Activated CD8-positive, alpha-beta memory T cell treated with anti-CD3 and anti-CD28 coated beads for 48 hours (primary cell): ENCODE measurements at regions not wholly inside any gene's neighbourhood (a gene's known extent, or its start where the extent isn't known, plus 50 kb on each side); places are given as distances from the start of the nearest gene placed in this dataset.
"Not testable (repeated sequence)": the region's sequence is repeated elsewhere in the genome, so short reads cannot be mapped to it uniquely, and the experiment has no call there.

Source experiments
- DNase-seq, 3 experiments: peaks; one replicate each; pipeline ENCODE4 v3.0.0-alpha.2; 2020; ENCODE audit warnings: low read depth in 2 of 3, low spot score in 2 of 3

DNA sequence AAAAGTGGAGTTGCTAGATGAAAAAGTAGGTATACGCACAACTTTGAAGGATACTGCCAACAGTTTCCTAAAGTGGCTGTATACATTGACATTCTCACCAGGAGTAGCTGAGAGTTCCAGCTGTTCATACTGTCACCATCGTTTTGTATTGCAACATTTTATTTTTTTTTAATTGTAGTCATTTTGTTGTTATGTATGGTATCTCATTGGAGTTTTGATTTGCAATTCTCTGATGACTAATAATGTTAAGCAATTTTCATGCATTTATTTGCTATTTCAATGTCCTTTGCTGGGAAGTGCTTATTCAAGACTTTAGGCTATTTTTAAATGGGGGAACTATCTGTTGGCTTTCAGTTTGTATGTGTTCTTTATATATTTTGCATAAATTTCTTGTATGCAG, 185.1 kb upstream of the TGFBR2 start:
- DNase-seq = no peak

GRCh38 chr3:30426293-30426993, 180.0 kb upstream of the TGFBR2 start:
- no peak for DNase-seq

- DNase-seq = no peak
Observed at GRCh38 chr3:30428251-30428650, 178.2 kb upstream of the TGFBR2 start.

- no peak for DNase-seq
Observed at GRCh38 chr3:30435861-30436331, 170.5 kb upstream of the TGFBR2 start.

GRCh38 chr3:30437171-30437601, 169.2 kb upstream of the TGFBR2 start:
- DNase-seq = no peak

DNA sequence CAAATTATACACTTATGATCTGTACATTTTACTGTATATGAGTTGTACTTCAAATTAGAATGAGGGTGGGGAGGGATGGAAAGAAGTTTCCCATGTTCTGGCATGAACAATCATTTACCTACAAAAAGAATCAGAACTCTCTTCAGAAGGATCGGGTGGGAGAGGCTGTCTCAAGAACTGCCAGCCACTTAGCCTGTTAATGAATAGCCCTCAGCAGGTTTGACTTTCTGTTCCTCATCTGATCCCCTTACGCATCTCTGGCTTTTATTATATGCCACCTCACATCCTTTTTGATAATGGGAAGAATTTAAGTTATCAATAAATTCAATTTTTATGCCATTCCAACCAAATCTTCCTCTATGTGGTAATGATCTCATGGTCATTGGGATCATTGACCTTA, 168.3 kb upstream of the TGFBR2 start:
- DNase-seq = no peak

DNA sequence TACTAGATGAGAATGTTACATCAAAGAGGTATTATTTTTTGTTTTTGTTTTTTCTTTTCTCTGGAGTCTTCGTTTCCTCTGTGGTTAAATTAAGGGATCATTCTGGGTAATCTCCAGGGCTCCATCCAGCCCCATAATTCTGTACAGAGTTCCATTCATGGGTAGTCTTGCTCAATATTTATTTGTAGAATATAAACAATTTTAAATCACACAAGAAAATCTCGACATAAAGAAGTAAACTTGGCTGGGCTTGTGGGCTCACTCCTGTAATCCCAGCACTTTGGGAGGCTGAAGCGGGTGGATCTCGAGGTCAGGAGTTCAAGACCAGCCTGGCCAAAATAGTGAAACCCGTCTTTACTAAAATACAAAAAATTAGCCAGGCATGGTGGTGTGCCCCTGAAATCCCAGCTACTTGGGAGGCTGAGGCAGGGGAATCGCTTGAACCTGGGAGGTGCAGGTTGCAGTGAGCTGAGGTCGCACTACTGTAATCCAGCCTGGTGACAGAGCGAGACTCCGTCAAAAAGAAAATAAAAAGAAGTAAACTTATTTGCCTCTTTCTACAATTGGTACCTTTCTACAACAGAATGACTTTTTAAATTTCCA, 166.8 kb upstream of the TGFBR2 start:
- DNase-seq = no peak

DNA sequence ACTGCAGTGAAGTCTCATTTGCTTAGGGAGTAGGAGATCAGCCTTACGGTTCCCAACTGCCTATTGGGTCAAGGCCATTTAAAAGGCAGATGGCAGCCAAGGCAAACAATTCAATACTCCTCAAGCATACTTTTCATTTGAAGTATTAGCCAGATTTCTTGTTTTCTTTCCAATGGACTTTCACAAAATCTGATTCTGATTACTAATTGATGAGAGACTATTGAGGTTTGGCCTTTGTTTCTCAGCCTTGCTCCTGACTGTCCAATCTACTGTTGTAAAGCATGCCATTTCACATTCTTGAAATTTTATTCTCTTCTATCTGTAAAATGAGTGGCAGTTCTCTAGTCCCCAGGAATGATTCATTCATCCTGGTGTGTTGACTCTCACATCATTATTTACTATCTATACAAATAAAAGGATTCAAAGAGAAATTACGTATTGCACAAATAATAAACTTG, 166.2 kb upstream of the TGFBR2 start:
- DNase-seq = no peak

DNA sequence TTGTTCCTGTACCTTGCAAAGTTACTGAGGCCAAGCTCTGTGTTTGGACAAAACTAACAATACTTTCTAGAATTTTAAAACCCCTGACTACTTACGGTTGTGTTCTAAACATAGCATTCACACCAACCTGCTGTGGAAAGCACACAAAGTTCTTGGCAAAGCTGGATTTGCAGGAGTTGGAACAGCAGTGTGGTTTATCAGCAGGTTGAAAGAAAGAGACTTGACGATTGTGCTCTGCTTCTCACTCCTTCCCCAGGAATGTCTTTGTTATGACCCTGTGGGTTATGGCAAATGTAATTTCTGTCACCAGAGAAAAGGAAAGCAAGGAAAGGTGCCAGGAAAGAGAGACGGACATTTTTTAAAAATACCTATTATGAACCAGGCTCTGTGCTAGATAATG, 165.5 kb upstream of the TGFBR2 start:
- no peak for DNase-seq

DNA sequence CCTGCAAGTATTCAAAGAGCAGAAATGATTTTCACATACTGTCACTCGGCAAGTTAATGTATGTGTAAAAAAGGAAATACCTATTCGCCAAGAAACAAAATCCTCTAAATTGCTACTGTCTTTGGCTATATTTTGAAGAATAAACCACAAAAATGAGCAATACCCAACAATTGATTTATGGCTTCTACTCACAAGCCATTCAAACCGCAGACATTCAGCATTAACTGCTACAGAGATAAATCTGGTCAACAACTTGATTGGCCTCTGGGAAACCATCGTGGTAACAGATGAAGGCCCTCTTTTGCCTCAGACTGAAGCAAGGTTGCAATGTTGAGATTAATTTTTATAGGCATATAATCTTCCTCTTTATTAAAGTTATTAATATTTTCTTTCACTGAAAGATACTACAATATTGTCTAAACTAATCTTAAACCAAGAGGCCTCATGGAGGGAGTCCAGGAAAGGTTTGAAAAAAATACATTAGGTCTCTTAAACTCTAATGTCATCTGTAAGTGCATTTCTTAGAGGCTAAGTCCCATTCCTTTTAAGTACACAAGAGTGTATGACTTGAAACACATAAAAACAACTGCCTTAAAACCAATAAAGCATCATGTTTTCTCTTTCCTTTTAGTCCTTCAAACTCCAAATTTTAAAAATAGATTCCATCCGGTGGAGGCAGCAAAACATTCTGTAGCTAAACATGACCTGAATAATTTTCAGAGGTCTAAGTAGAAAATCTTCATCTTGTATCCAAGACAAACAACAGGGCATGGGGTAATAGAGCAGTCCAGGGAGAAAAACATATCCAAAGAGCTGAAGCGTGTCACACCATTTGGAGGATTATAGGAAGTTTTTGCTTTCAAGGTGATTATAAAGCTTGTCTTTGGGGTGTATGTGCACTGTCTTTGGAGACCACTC, 162.4 kb upstream of the TGFBR2 start:
- no peak for DNase-seq

DNA sequence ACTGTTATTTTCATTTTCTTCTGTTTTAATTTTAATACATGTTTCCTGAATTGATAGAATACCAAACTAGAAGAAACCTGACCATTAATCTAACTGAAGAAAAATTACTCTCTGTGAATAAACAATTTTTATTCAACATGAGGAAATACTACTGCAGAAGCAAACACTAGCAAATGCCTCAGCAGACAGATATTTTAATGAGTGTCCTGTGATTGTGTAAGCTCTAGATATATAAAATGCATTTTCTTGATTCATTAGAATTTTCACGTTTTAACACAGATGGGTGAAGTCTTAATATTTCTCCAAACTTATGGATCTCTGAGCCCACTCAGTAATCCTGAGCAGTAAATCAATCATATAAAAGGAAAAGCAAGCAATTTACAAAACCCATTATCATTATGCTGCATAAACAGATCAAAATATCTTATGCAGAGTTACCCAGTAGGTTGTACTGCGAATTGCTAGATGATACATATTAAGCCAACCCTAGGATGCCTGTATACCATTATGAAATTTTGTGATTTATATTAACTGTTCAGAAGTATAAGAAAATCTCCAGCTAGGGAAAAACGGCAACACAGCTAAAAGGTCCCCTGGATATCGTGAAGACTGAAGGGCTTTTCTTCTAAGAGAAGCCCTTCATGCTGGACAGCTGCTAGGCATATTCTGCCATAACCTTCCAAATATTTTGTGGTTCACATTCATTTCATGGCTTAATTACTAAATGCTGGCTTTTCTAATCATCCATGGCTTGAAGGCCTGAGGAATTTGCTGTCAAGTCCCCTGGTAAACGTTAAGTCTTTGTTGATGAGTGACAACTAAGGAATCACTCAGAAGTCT, 157.7 kb upstream of the TGFBR2 start:
- DNase-seq = no peak

- no peak for DNase-seq
Observed at GRCh38 chr3:30449290-30449632, 157.1 kb upstream of the TGFBR2 start.

- DNase-seq = no peak
Observed at GRCh38 chr3:30452446-30452845, 154.0 kb upstream of the TGFBR2 start.

- no peak for DNase-seq
Observed at GRCh38 chr3:30453360-30454039, 152.9 kb upstream of the TGFBR2 start.

DNA sequence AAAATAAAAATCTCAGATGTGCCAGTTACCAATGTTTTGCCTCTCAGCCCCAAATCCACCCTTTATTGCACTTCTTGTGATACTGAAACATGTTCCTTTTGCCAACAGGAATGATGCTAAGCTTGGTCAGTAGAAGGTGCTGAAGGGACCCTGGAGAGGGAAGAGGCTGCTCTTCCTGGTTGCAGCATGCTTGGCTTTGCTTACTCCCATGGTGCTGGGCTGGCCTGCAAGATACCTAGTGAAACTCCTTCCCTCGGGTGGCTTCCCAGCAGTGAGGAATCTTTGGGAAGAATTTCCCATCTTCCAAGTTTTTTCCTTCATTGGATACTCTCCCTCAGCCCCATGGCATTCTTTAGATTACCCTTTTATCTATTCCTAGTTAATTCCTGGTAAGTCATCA, 151.8 kb upstream of the TGFBR2 start:
- no peak for DNase-seq

GRCh38 chr3:30455112-30455511, 151.3 kb upstream of the TGFBR2 start:
- DNase-seq = not testable (repeated sequence)

DNA sequence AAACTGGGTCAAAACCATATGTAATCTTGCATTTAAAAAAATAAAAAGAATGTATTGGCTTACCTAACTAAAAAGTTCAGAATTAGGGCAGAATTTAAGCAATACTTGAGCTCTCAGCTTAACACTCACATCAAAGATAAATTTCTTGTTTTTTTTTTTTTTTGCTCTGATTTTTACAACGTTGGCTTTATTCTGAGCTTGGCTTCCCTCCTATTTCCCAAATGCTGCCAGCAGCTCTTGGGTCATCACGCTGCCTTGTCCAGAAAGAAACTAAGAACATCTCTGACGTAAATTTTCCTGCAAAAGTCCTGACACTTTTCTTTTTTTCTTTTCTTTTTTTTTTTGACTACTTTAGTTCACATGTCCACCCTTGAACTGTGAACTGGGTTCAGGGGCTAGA, 150.6 kb upstream of the TGFBR2 start:
- no peak for DNase-seq

GRCh38 chr3:30456264-30456663, 150.1 kb upstream of the TGFBR2 start:
- DNase-seq = no peak

- no peak for DNase-seq
Observed at GRCh38 chr3:30457081-30457480, 149.3 kb upstream of the TGFBR2 start.

GRCh38 chr3:30457726-30458125, 148.7 kb upstream of the TGFBR2 start:
- no peak for DNase-seq
